Right lobe of liver (tissue), 6 donors: ENCODE measurements at regions not wholly inside any gene's neighbourhood (a gene's known extent, or its start where the extent isn't known, plus 50 kb on each side); places are given as distances from the start of the nearest gene placed in this dataset.

ENCODE experiments used
- ATAC-seq, 4 donors: fragments of 200-7000 bp; cut with Tn5 transposase; one replicate each; pipeline ENCODE4 v1.9.1; 2020; ENCODE audit warnings: mild to moderate bottlenecking in 4 of 4, moderate library complexity in 4 of 4
- DNase-seq, 3 donors: peaks; one replicate each; pipeline ENCODE4 v3.0.0-alpha.2; 2020
- H3K27ac ChIP-seq, 3 donors: fragments of 200-600 bp; one replicate each; pipeline ENCODE4 v1.8.0; 2022
- H3K27me3 ChIP-seq, 2 donors: fragments of 200-600 bp; one replicate each; pipeline ENCODE4 v1.8.0; 2022
- H3K36me3 ChIP-seq, 4 donors: fragments of 200-600 bp; sonication (generic) in 1 of 4; one replicate each; pipeline versions ENCODE4 v1.5.1 to v1.8.0; 2017 to 2022; ENCODE audit warnings: control low read depth in 1 of 4
- H3K4me1 ChIP-seq, 4 donors: fragments of 200-600 bp; sonication (generic) in 1 of 4; one replicate each; pipeline versions ENCODE4 v1.5.1 to v1.8.0; 2017 to 2022; ENCODE audit warnings: control low read depth in 1 of 4
- H3K4me3 ChIP-seq, 3 donors: fragments of 200-600 bp; one replicate each; pipeline ENCODE4 v1.8.0; 2022
- H3K9me3 ChIP-seq, 4 donors: fragments of 200-600 bp; sonication (generic) in 1 of 4; one replicate each; pipeline versions ENCODE4 v1.5.1 to v1.8.0; 2017 to 2022; ENCODE audit warnings: control low read depth in 1 of 4
- POLR2A ChIP-seq: fragments of 450-650 bp; IDR thresholded peaks from one replicate; pipeline ENCODE4 v1.6.1; 2017; ENCODE audit warnings: antibody characterized with exemption, mild to moderate bottlenecking
- WGBS: methylation state at CpG from one replicate; pipeline ENCODE4 v1.1.6; 2018; ENCODE audit warnings: low coverage, low lambda C conversion rate; ENCODE audit not compliant: insufficient coverage; ENCODE audit errors: missing lambda C conversion rate; 5-methylcytosine and 5-hydroxymethylcytosine counted together
- intact Hi-C, 2 donors: fragments of 100-400 bp; cut with DNase I; formaldehyde crosslinking; loops; one replicate each; pipeline versions ENCODE4 v1.11.2 to v1.14.1; 2022
- TF ChIP-seq, protein P1 (sequence below), 4 donors: fragments of 200-600 bp in 3 of 4; fragments of 450-650 bp in 1 of 4; IDR thresholded peaks; one replicate each; pipeline versions ENCODE4 v1.5.1 to v1.8.0; 2016 to 2022; ENCODE audit warnings: antibody characterized with exemption in 4 of 4, mild to moderate bottlenecking in 2 of 4
- donor health status: DM: no; HTN: yes; CAD: no.
- donor health status: DM: no; HTN: no; CAD: no.
- donor health status: DM: no; HTN: no; CAD: no.
- donor health status: DM: no; HTN: yes; CAD: no.
- donor health status: DM: no; HTN: yes; CAD: no.

DNA sequence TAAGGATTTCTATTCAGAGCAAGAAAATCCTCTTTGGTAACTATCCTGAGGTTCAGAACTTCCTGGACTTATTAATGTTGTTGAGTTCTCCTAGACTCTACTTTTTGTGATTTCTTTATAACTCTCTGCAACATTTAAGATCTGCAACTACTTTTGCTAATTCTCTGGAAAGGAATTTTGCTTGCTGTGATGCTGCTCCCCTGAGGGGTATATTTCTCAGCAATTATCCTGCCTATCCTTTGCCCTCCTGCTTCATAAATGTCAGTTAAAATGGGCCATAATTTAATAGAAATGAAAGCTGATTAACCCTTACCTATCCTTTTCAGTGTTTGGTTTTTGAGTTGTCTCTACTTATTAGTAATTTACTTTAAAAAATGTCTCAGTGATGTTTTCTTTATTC, 377.3 kb upstream of the LRRC3B start:
- Histone ChIP-seq H3K9me3 (no peaks in the 10 kb centered on the region), H3K27me3 (no peaks in the 10 kb centered on the region), H3K36me3 (no peaks in the 10 kb centered on the region), H3K27ac (no peak overlapping the region), H3K4me1 (no peaks in the 10 kb centered on the region), H3K4me3 (no peak overlapping the region)
- no peak for DNase-seq
- TF ChIP-seq POLR2A, result no peak
- TF ChIP-seq, protein P1, sequence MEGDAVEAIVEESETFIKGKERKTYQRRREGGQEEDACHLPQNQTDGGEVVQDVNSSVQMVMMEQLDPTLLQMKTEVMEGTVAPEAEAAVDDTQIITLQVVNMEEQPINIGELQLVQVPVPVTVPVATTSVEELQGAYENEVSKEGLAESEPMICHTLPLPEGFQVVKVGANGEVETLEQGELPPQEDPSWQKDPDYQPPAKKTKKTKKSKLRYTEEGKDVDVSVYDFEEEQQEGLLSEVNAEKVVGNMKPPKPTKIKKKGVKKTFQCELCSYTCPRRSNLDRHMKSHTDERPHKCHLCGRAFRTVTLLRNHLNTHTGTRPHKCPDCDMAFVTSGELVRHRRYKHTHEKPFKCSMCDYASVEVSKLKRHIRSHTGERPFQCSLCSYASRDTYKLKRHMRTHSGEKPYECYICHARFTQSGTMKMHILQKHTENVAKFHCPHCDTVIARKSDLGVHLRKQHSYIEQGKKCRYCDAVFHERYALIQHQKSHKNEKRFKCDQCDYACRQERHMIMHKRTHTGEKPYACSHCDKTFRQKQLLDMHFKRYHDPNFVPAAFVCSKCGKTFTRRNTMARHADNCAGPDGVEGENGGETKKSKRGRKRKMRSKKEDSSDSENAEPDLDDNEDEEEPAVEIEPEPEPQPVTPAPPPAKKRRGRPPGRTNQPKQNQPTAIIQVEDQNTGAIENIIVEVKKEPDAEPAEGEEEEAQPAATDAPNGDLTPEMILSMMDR (IDR thresholded peaks at IDR 0.05), result no peak
- intact Hi-C loops, result no loop called here
- no peak for ATAC-seq

DNA sequence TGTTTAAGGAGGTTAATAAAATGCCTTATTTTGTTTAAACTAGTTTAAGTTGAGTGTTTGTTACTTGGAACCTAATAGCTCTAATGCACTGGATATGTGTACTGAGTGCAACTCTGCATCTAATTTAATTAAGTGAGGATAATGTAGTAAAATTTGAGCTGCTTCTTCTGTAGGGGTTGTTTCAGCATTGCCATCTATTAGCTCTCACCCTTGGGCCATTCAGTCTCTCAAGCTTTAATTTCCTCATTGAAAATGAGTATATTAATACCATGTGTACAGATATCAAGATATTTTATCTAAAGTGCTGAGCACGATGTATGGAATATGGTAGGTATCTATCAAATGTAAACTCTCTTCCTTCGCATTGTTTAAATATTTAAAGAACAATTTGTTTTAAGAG, 375.7 kb upstream of the LRRC3B start:
- Histone ChIP-seq H3K27ac (no peak overlapping the region), H3K4me3 (no peak overlapping the region), H3K4me1 (no peaks in the 10 kb centered on the region), H3K27me3 (no peaks in the 10 kb centered on the region), H3K36me3 (no peaks in the 10 kb centered on the region), H3K9me3 (no peaks in the 10 kb centered on the region)
- intact Hi-C loops, result no loop called here
- no peak for DNase-seq
- ATAC-seq, result no peak
- WGBS, result 66% methylated on average over 2 of the region's 2 CpGs
- TF ChIP-seq POLR2A, result no peak
- TF ChIP-seq, protein P1 (IDR thresholded peaks at IDR 0.05), result no peak

DNA sequence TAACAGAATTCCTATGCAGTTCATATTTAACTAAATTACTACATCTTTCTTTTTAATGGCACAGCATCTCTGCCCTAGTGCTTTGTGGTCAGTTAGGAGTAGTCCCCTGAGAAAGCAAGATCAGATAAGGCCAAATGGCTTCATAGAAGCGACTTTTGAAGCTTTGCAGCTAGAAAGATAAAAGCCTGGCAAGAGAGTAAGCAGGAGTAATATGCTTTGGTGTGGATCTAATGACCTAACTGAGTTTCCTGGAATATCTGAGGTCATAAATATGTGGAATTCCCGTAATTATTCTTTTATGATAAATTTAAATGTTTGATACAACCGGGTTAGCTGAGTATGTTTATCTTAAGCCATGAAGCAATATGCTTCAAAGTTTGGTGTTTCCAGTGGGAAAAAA, 374.9 kb upstream of the LRRC3B start:
- DNase-seq (no peak), ATAC-seq (no peak)
- 24% methylated on average over 3 of the region's 3 CpGs for WGBS
- H3K27me3 ChIP-seq, result no peaks in the 10 kb centered on the region
- intact Hi-C loops, result no loop called here
- H3K36me3 ChIP-seq, result no peaks in the 10 kb centered on the region
- no peaks in the 10 kb centered on the region for H3K9me3 ChIP-seq
- H3K4me3 ChIP-seq, result no peak overlapping the region
- no peak for TF ChIP-seq POLR2A
- TF ChIP-seq, protein P1 (IDR thresholded peaks at IDR 0.05), result no peak
- H3K27ac ChIP-seq, result no peak overlapping the region
- H3K4me1 ChIP-seq, result no peaks in the 10 kb centered on the region

DNA sequence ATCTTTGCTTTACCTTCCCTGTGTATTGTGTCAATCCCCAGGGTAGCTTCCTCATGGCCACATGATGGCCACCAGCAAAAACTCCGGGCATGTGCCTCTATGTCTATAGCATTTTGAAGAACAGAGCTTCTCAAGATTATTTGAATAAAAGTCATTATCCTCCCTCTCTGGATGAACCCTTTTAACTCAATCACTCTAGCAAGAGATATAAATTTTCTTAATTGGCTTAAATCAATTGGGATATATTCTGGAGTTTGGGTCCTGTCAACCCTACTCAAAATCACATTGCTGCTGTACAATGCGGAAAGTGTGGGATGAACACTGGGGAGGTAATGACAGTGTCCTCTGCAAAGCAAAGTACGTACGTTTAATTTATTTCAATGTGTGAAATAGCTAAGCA, 370.6 kb upstream of the LRRC3B start:
- H3K9me3 ChIP-seq, result no peaks in the 10 kb centered on the region
- H3K36me3 ChIP-seq, result no peaks in the 10 kb centered on the region
- no peaks in the 10 kb centered on the region for H3K27me3 ChIP-seq
- H3K4me3 ChIP-seq, result no peak overlapping the region
- DNase-seq (no peak), ATAC-seq (no peak)
- TF ChIP-seq, protein P1 (IDR thresholded peaks at IDR 0.05), result no peak
- TF ChIP-seq POLR2A, result no peak
- 56% methylated on average over 4 of the region's 4 CpGs for WGBS
- intact Hi-C loops, result no loop called here
- H3K27ac ChIP-seq, result no peak overlapping the region
- no peaks in the 10 kb centered on the region for H3K4me1 ChIP-seq

DNA sequence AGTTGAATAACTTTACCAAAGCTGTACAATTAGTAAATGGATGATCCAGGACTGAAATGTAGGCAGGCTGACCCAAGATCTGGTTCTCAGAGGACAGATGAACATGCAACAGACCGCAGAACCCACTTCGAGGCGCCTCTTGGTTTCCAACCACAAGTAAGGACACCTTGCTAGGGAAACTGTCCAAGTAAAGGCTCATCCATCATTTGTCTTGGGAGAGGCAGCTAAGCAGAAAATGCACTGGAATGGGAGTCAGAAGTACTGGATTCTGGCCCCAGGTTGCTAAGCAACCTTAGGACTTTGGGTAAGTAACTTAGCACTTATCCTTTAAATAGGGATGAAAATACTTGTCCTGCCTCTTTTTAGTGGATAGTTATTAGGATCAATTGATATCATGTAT, 366.3 kb upstream of the LRRC3B start:
- TF ChIP-seq POLR2A, result no peak
- TF ChIP-seq, protein P1 (IDR thresholded peaks at IDR 0.05), result no peak
- ATAC-seq (no peak), DNase-seq (no peak)
- 80% methylated on average over 3 of the region's 3 CpGs for WGBS
- Histone ChIP-seq H3K36me3 (no peaks in the 10 kb centered on the region), H3K9me3 (no peaks in the 10 kb centered on the region), H3K4me3 (no peak overlapping the region), H3K4me1 (no peaks in the 10 kb centered on the region), H3K27me3 (no peaks in the 10 kb centered on the region), H3K27ac (no peak overlapping the region)
- intact Hi-C loops, result no loop called here
